SK-MEL-5 (cell line): ENCODE measurements at regions not wholly inside any gene's neighbourhood (a gene's known extent, or its start where the extent isn't known, plus 50 kb on each side); places are given as distances from the start of the nearest gene placed in this dataset.
"Not testable (repeated sequence)": the region's sequence is repeated elsewhere in the genome, so short reads cannot be mapped to it uniquely, and the experiment has no call there.

Experiments
- DNase-seq: peaks from one replicate; pipeline ENCODE4 v3.0.0-alpha.2; 2016; ENCODE audit warnings: low read depth, low spot score
- in situ Hi-C: cut with HindIII; loops from 2 replicates; pipeline ENCODE4 v1.10.0; 2016; ENCODE audit warnings: low sequenced_read_pairs, high pct_unique_total_duplicates, low pct_unique_long_range_greater_than_20kb

DNA sequence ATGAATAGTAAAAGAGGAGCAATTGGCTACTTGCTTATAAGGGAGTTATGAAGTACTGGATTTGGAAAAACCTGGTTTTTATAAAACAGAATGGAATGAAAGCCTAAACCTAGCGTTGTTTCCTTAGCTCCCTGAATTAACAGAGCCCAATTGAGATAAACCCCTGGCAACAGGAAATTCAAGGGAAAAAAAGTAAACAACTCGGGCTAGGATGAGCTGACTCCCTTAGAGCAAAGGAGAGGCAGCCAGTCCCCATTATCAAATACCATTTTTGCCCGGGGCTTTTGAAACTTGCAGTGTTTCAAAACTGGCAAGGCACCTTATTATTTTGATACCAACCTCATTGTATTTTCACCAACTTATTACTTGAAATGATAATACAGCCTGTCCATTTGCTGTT lies 587.5 kb downstream of the CD109 start:
- no peak for DNase-seq
- in situ Hi-C loops = no loop called here

DNA sequence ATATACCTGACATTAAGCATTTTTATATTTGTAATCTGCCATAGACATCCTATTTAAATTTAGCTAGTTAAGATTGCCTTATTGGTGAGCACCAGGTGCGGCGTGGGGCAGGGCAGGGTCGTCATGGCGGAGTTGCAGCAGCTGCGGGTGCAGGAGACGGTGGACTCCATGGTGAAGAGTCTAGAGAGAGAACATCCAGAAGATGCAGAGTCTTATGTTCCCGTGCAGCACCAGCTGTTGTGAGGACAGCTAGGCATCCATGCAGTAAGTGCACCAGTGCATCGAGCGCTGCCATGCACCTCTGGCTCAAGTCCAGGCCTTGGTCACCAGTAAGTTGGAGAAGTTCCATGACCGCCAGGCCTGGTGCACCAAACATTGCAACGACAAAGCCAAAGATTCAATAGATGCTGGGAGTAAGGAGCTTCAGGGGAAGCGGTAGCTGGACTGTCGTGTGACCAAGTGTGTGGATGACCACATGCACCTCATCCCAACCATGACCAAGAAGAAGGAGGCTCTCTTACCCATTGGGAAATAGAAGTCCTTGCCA lies 586.2 kb downstream of the CD109 start:
- no peak for DNase-seq
- in situ Hi-C loops = no loop called here

DNA sequence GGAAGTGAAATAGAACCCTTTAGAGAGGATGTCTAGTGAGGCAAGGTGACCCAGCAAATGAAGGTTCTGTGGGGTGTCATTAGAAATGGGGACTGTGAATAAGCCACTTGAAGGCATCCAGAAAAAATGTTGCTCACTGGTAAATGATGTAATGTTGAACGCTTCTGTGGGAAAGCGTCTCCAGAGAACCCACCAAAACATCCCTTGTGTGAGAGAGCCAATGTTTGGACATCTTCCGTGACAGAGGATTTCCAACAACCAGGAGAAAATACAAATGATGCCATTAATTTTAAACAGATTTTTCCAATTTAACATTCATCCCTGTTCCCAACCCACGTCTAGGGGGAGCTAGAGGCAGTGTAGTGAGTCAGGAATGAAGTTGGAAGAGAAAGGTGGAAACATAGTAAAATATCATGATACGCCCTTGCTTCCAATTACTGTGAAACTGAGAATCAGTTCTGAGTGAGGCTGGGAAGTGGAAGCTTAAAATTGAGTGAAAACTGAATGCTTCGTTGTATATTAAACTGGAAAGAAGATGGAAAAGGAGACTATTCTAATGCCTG lies 584.2 kb downstream of the CD109 start:
- in situ Hi-C loops = no loop called here
- DNase-seq = peak; percentile 32

DNA sequence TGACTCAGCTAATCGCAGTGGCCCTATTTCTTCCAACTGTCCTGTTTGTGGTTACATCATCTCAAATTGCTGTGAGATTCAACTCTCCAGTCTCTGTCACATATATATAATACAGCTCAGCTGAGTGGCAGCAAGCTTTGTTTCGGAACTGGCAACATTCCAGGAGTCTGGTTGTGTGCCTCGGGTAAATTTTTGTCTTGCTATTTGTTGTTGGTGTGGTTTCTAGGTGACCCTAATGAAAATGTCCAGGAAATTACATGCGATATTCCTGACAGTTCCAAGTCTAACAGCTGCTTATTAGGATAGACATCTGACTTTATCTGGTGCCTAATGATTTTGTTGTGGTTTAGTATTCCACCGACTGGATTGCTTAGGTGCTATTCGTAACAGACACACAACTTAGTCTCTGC lies 581.8 kb downstream of the CD109 start:
- in situ Hi-C loops = no loop called here
- no peak for DNase-seq

DNA sequence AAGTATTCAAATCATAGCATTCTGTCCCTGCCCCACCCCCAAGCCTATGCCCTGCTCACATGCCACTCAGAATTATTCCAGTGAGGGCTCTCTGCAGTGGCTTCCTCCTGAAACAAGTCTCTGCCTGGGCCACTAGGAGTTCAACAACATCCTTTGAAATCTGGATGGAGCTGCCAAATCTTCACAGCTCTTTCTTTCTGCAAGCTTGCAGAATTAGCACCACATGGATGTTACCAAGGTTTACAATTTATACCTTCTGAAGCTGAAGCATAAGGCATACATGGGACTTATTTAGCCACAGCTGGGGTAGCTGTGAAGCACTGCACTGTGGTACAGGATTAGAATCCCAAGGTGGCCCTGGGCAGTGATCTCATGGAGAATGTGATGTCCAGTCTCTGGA lies 577.5 kb downstream of the CD109 start:
- in situ Hi-C loops = no loop called here
- DNase-seq = no peak

DNA sequence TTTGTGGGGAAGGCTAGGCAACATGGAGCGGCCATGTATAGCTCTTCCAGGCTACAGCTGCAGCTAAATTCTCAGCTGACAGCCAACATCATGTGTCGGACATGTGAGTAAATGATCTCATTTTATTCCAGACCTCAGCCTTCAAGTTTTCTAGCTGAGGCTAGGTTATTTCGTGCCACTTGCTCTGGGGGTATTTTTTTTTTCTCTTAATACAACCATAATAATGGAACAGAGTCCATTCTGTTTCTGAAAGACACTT lies 573.5 kb downstream of the CD109 start:
- peak; percentile 37 for DNase-seq
- in situ Hi-C loops = no loop called here

DNA sequence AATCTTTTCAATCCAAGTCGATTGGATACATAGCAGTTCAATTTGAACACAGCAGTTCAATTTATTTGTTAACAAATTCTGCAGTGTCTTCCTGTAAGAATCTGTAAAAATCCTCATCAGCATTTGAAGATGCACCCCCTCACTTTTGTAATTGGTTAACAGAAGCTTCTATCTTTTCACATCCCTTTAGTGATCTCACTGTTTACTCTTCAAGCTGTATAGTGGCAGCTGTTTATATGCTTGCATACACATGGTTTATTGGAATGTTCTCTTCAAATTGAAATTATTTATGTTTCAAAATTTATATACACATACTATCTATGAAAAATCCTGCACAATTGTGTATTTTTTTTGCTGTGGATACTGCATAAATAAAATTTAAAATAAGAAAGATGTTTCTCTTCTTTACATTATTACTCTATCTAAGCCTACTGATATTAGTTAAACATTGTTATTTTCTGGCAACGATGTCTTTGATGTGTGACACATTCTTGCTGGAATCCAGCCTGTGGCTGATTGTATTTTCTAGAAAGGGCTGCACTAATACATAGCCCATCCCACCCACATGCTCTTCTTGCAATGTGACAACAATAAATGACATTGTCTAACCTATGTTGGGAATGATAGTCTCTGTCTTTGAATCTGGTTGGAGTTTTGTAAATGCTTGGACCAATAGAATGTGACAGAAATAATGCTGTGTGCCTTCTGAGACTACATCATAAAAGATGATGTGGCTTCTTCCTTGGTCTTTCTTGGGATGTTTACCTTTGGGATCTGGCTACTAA lies 573.0 kb downstream of the CD109 start:
- in situ Hi-C loops = no loop called here
- DNase-seq = peak; percentile 38

DNA sequence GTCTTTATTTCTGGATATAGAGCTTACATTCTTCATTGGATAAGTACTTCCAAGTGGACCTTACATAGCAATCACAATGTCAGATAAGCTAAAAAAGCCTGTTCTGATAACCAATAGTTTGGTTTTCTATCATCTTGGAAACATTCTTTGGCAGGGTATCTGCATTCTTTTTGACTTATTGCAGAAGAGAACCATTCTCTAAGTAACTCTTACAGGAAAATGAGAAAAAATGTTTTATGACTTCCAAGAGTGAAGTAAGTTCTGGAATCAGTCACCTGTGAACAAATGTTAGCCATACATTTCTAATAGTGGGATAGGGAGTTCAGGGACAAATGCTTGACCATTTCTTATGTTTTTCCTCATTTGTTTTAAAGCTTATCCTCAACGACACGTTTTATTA lies 564.0 kb downstream of the CD109 start:
- in situ Hi-C loops = no loop called here
- DNase-seq = no peak

DNA sequence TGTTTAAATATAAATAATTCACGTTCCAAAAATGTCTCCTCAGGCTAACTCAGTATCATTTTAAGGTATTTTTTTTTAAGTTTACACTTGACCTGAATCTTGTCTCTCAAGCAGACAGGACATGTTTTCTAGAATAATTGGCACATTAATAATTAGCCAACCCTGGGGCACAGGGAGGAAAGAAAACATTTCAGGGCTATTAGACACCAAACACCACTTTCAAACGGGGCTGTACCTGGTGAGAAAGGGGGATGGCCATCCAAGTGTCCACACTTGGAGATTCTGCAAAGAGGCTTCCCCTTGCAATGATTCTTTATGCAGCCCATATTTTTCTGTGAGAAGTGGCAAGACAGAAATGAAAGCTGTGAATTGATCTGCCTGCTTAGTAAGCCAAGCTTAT lies 560.8 kb downstream of the CD109 start:
- in situ Hi-C loops = no loop called here
- DNase-seq = no peak

DNA sequence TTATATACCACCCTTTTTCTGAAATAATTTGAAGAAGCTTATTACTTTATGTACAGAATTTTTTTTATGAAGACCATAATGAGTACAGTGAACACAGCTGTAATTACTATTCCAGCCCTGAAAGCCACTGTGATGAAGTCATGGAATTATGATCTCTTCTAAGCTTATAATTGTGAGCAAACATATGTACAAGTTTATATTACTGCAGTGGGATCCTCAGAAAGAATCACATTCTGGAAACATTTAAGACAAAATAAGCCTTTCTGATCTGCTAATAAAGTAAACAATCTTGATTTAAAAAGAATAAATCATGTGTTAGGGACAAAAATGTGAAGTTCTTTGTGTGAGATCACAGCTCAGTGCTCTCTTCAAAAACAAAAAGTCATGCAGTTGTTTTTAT lies 560.4 kb downstream of the CD109 start:
- in situ Hi-C loops = no loop called here
- no peak for DNase-seq

DNA sequence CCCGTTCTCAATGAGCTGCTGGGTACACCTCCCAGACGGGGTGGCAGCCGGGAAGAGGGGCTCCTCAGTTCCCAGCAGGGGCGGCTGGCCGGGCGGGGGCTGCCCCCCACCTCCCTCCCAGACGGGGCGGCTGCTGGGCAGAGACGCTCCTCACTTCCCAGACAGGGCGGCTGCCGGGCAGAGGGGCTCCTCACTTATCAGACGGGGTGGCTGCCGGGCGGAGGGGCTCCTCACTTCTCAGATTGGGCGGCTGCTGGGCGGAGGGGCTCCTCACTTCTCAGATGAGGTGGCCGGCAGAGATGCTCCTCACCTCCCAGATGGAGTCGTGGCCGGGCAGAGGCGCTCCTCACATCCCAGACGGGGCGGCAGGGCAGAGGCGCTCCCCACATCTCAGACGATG lies 559.0 kb downstream of the CD109 start:
- in situ Hi-C loops, DNase-seq: not testable (repeated sequence)

DNA sequence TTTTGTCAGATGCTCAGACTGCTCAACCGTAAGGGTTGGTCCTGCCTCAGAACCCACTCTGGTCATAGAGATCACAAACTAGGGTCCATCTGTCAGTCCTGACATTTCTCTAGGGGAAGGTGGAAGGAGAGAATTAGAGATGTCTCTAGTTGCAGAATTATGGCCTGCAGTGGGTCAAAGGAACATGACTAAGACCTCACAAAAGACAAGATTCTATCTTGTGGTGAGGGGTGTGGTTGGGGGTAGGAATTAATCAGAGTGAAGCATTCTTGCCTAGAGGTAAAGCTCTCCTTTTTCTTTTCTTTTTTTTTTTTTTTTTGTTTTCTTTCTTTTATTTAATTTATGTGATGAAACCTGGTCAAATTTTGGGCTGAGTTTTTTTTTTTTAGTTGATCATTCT lies 558.1 kb downstream of the CD109 start:
- DNase-seq, in situ Hi-C loops: not testable (repeated sequence)

DNA sequence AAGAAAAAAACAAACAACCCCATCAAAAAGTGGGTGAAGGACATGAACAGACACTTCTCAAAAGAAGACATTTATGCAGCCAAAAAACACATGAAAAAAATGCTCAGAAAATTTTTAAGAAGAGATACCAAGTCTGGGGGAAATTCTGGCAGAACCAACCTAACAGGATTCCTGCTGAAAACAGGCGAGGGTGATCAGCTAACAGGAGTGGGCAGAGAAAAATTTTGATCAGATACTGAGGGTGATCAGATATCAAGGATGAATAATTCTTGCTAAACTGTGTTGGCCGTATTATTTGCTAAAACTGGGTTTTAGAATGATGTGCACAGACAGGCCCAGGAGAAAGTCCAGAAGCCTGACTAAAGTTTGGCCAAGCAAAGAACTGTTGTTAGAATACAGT lies 557.3 kb downstream of the CD109 start:
- DNase-seq = no peak
- in situ Hi-C loops = no loop called here

DNA sequence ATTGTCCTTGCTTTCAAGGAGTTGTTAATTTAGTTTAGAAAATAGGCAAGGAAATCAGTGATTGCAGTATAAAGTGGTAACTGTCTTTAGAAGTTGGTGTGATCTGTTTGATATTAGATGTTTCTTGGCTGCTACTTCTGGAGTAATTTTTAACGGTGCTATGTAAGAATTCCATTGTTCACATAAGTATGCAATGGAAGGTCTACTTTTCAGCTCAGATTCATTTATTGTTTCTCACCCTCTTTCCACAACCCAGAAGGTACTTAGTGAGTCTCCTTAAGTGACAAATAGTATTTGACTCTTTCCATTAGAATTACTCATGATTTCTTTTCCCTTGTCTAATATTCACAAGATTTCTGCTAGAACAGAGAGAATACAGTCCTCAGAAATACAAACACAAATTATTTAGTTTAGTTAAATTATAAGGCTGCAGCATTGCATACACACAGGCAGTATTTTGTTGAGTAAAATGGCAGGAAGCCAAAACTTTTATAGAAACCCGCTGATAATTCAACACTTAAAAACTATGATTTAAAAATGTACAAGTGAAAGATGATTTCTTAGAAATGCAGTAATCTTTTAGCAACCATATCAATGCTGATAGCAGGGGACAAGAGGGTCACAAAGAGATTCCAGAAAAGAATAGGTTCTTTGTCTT lies 554.3 kb downstream of the CD109 start:
- no peak for DNase-seq
- in situ Hi-C loops = no loop called here

DNA sequence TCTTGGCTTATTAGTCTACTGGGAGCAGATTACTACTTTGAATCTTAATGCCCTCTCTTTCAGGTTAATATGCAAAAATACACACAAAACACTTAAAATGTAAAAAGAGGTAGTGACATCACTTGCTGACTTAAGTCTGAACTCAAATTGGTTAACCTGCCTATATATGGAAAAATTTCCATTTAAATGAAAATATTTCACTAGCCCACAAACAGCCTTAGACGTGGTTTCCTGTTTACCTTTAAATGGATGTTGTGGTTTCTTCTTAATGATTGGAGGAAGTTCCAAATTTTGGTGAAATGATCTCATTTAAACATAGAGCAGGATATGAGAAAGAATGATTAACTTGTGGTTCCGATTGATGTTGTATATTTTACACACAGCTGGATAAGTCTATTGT lies 553.7 kb downstream of the CD109 start:
- in situ Hi-C loops = no loop called here
- DNase-seq = no peak

DNA sequence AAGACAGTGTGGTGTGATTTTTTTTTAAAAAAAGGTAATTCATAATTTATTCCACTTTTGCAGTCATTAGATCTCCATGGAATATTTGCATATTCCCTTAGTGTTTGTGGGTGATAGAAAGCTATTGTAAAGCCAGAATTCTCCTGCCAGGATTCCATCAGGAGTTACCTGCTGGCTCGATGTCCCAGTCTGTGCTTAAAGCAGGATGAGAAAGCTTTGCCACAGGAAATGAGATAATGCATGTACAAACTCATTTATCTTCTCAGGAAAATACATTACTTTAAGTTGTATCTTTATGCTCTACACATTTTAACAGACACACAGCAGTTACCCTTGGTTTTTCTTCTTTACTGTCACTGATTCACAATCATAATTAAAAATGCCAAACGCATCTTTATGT lies 553.0 kb downstream of the CD109 start:
- in situ Hi-C loops = no loop called here
- DNase-seq = no peak

DNA sequence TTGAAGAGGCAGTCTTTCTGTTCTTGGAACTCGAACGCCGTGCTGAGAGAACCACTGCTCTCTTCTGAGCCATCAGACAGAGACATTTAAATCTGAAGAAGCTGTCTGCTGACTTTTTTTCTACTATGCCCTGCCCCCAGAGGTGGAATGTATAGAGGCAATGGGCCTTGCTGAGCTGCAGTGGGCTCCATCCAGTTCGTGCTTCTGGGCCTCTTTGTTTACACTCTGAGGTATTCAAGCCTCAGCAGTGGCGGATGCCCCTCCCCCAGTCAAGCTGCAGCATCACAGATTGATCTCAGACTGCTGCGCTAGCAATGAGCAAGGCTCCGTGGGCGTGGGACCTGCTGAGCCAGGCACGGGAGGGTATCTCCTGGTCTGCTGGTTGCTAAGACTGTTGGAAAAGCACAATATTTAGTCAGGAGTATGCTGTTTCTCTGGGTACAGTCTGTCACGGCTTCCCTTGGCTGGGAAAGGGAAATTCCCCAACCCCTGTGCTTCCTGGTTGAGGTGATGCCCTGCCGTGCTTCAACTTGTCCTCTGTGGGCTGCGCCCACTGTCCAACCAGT lies 526.8 kb downstream of the CD109 start:
- in situ Hi-C loops = no loop called here
- no peak for DNase-seq

DNA sequence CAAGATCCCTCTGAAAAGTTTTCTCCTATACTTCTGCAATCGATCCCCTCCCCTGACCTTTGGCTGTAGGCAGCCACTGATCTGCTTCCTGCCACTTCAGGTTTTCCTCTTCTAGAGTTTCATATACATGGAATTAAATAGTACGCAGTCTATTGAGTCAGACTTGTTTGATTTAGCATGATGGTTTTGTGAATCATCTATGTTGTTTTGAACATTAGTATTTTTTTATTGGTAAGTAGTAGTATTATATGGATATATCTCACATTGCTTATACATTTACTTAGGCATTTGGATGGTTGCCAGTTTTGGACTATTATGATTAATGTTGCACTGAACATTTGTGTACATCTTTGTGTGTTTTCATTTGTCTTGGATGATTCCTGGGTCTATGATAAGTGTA lies 518.0 kb downstream of the CD109 start:
- in situ Hi-C loops = no loop called here

DNA sequence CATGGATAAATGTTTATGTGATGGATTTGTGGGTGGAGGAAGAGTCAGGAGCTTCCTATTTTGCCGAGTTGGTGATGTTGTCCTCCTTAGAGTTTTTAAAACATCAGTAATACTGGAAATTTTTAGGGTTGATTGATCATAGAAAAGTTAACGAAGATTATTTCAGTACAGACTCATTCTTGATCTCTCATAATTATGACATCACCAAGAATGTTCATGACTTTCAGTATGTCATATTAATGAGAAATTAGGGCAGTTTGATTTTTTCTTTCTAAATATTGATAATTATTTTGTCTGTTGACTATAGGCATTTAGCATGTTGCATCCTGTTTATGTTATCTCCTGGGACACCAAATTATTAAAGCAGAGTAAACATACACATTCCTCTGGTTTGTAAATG lies 512.2 kb downstream of the CD109 start:
- in situ Hi-C loops = no loop called here
- no peak for DNase-seq

More for the DNA sequence above, 518.0 kb downstream of the CD109 start:
- DNase-seq = no peak
